ENCODE measurements at regions not wholly inside any gene's neighbourhood (a gene's known extent, or its start where the extent isn't known, plus 50 kb on each side); places are given as distances from the start of the nearest gene placed in this dataset.

DNA sequence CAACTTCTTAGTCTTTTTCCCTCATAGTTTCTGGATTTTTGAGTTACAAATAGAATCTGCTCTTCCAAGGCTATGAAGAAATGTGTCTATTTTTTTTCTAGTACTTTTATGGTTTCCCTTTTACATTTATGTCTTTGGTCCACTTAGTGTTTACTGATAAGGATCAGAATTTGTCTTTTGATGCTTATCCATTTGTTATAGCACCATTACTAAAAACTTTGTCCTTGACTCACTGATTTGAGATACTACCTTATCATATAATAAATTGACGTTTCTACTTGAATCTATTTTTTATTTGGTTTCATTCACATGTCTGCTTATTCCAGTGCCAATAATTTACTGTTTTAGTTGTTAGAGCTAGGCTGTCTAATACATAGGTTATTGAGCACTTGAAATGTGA lies 161.1 kb upstream of the DPYD start:
- Histone ChIP-seq H3K9me3 (ENCODE audit: control insufficient read depth, low read length) (no peaks in the 10 kb centered on the region), H3K4me3 (ENCODE audit: insufficient read depth, low read depth, low read length) (no peak overlapping the region), H3K27me3 (ENCODE audit: control insufficient read depth, insufficient read depth, low read length, poor library complexity, severe bottlenecking) (no peaks in the 10 kb centered on the region), H3K36me3 (ENCODE audit: control insufficient read depth, insufficient read depth, low read length) (no peaks in the 10 kb centered on the region), H3K4me1 (ENCODE audit: control insufficient read depth, insufficient read depth, low read length) (no peaks in the 10 kb centered on the region), H3K27ac (ENCODE audit: insufficient read depth, low read depth, low read length, poor library complexity, severe bottlenecking) (no peak overlapping the region)
- WGBS, 2 experiments, result 100% methylated on average over 1 of the region's 1 CpG; no CpG with 5 or more reads in 1 of the 2 experiments

DNA sequence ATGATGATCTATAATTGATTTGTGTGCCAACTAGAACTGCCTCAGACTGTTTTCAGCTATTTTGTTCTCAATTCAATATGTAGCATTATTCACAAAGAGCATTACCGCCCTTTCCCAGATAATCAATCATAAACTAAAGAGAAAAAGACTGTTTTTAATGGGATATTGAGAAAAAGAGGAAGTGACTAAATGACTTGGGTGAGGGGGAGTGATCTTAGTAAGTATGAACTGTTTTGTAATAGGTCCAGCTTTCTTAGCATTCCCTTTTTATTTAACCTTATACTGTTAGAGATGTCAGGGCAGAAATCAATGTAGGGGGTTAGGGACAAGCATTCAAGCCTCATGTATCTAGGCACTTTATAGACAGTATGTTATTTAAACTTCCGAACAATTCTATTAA lies 157.8 kb upstream of the DPYD start:
- Histone ChIP-seq H3K27ac (ENCODE audit: insufficient read depth, low read depth, low read length, poor library complexity, severe bottlenecking) (no peak overlapping the region), H3K9me3 (ENCODE audit: control insufficient read depth, low read length) (no peaks in the 10 kb centered on the region), H3K36me3 (ENCODE audit: control insufficient read depth, insufficient read depth, low read length) (no peaks in the 10 kb centered on the region), H3K4me3 (ENCODE audit: insufficient read depth, low read depth, low read length) (no peak overlapping the region), H3K4me1 (ENCODE audit: control insufficient read depth, insufficient read depth, low read length) (no peaks in the 10 kb centered on the region), H3K27me3 (ENCODE audit: control insufficient read depth, insufficient read depth, low read length, poor library complexity, severe bottlenecking) (no peaks in the 10 kb centered on the region)
- WGBS, 2 experiments, result no CpG with 5 or more reads among the region's 2 CpGs

DNA sequence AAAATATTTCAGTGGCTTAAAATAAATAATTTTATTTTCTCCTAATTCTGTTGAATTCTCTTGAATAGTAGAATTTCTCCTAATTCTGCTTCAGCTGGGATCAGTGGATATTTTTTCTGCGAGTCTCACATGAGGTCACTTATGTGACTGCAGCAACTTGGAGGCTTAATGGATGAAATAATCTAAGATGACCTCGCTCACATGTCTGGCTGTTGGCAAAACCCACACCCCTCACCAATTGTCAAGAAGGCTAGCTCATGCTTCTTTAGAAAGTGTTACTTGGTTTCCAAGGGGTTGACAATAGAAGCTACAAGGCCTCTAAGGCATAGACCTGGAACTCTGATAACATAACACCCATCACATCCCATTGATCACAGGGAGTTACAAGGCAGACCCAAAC lies 156.9 kb upstream of the DPYD start:
- Histone ChIP-seq H3K27me3 (ENCODE audit: control insufficient read depth, insufficient read depth, low read length, poor library complexity, severe bottlenecking) (no peaks in the 10 kb centered on the region), H3K9me3 (ENCODE audit: control insufficient read depth, low read length) (no peaks in the 10 kb centered on the region), H3K36me3 (ENCODE audit: control insufficient read depth, insufficient read depth, low read length) (no peaks in the 10 kb centered on the region), H3K27ac (ENCODE audit: insufficient read depth, low read depth, low read length, poor library complexity, severe bottlenecking) (no peak overlapping the region), H3K4me3 (ENCODE audit: insufficient read depth, low read depth, low read length) (no peak overlapping the region), H3K4me1 (ENCODE audit: control insufficient read depth, insufficient read depth, low read length) (no peaks in the 10 kb centered on the region)
- WGBS, 2 experiments, result 88 to 95% methylated on average over 2 of the region's 2 CpGs

DNA sequence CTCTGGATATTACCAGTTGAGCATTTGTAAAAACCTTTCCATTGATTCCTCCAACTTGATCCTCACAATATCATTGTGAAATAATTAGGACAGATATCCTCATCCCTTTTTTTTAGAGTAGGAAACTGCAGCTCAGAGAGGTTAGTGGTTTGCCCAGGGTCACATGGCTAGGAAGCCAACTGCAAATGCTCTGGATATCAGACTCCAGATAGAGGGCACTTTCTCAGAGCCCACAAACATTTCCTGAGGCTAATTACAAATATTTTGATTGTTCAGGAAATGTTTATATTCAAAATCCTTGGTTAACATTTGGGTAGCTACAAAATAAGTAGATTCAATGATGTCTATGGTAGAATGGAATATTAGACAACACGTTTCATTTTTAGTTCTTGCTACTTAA lies 154.8 kb upstream of the DPYD start:
- H3K9me3 ChIP-seq (ENCODE audit: control insufficient read depth, low read length), result no peaks in the 10 kb centered on the region
- H3K36me3 ChIP-seq (ENCODE audit: control insufficient read depth, insufficient read depth, low read length), result no peaks in the 10 kb centered on the region
- H3K4me1 ChIP-seq (ENCODE audit: control insufficient read depth, insufficient read depth, low read length), result no peaks in the 10 kb centered on the region
- H3K4me3 ChIP-seq (ENCODE audit: insufficient read depth, low read depth, low read length), result no peak overlapping the region
- H3K27ac ChIP-seq (ENCODE audit: insufficient read depth, low read depth, low read length, poor library complexity, severe bottlenecking), result no peak overlapping the region
- 91 to 97% methylated on average over 1 of the region's 1 CpG for WGBS, 2 experiments
- H3K27me3 ChIP-seq (ENCODE audit: control insufficient read depth, insufficient read depth, low read length, poor library complexity, severe bottlenecking), result no peaks in the 10 kb centered on the region

DNA sequence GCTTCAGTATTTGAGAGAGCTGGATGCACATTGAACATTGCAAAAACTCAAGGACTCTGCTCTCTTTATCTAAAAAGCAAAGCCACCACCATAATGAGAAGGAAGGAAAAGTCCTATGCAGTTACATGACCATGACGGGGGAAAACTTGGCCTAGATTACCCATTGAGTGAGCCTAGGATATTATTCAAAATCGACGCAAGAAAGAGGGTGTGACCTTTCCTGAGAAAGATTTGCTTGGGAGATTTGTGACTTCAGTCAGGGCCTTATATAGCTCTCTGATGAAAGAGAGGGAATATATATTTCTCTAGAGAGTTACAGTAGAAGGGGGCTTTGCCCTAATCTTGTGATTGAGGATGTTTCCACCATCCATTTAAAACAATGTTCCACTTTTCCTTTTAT lies 153.0 kb upstream of the DPYD start:
- Histone ChIP-seq H3K27ac (ENCODE audit: insufficient read depth, low read depth, low read length, poor library complexity, severe bottlenecking) (no peak overlapping the region), H3K9me3 (ENCODE audit: control insufficient read depth, low read length) (no peaks in the 10 kb centered on the region), H3K4me1 (ENCODE audit: control insufficient read depth, insufficient read depth, low read length) (no peaks in the 10 kb centered on the region), H3K36me3 (ENCODE audit: control insufficient read depth, insufficient read depth, low read length) (no peaks in the 10 kb centered on the region), H3K4me3 (ENCODE audit: insufficient read depth, low read depth, low read length) (no peak overlapping the region), H3K27me3 (ENCODE audit: control insufficient read depth, insufficient read depth, low read length, poor library complexity, severe bottlenecking) (no peaks in the 10 kb centered on the region)
- WGBS, 2 experiments, result 94 to 96% methylated on average over 3 of the region's 3 CpGs

DNA sequence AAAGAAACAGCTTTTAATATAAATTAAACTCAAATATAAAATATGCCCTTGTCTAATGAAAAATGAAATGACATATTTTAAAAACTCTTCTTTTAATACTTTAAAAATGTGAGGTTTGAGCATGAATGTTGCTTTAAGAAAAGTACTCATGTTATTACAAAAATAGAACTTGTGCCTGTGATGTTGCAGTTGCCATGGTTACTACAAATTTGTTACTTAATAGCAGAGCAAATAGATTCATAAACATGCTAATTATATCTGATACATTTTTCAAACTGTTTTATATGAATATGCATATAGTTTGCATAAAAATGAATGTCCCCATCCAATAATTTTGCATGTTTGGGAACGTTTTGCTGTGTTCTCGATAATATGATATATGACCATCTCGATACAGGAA lies 152.3 kb upstream of the DPYD start:
- Histone ChIP-seq H3K4me1 (ENCODE audit: control insufficient read depth, insufficient read depth, low read length) (no peaks in the 10 kb centered on the region), H3K36me3 (ENCODE audit: control insufficient read depth, insufficient read depth, low read length) (no peaks in the 10 kb centered on the region), H3K27ac (ENCODE audit: insufficient read depth, low read depth, low read length, poor library complexity, severe bottlenecking) (no peak overlapping the region), H3K4me3 (ENCODE audit: insufficient read depth, low read depth, low read length) (no peak overlapping the region), H3K27me3 (ENCODE audit: control insufficient read depth, insufficient read depth, low read length, poor library complexity, severe bottlenecking) (no peaks in the 10 kb centered on the region), H3K9me3 (ENCODE audit: control insufficient read depth, low read length) (no peaks in the 10 kb centered on the region)
- 100% methylated on average over 3 of the region's 3 CpGs for WGBS, 2 experiments

DNA sequence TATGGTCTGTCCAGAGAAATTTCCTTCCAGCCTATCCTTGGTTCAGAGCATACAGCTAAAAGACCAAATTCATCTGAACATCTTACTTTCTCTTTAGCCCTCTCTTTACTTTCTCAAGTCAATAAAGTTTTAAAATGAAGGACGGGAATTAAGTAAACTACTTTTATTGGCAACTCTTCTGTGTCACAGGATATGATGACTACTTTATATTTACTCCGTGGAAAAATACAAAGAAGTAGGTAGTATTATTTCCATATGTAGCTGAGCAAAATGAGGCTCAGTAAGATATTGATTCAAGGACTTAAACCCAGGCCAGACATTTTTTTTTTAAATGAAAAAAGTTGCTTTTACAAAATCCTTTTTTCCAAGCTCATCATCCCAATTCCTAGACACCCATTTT lies 151.2 kb upstream of the DPYD start:
- no peak overlapping the region for H3K4me3 ChIP-seq (ENCODE audit: insufficient read depth, low read depth, low read length)
- H3K36me3 ChIP-seq (ENCODE audit: control insufficient read depth, insufficient read depth, low read length), result no peaks in the 10 kb centered on the region
- no peak overlapping the region for H3K27ac ChIP-seq (ENCODE audit: insufficient read depth, low read depth, low read length, poor library complexity, severe bottlenecking)
- H3K9me3 ChIP-seq (ENCODE audit: control insufficient read depth, low read length), result no peaks in the 10 kb centered on the region
- no peaks in the 10 kb centered on the region for H3K4me1 ChIP-seq (ENCODE audit: control insufficient read depth, insufficient read depth, low read length)
- WGBS, 2 experiments, result 100% methylated on average over 2 of the region's 2 CpGs
- no peaks in the 10 kb centered on the region for H3K27me3 ChIP-seq (ENCODE audit: control insufficient read depth, insufficient read depth, low read length, poor library complexity, severe bottlenecking)

DNA sequence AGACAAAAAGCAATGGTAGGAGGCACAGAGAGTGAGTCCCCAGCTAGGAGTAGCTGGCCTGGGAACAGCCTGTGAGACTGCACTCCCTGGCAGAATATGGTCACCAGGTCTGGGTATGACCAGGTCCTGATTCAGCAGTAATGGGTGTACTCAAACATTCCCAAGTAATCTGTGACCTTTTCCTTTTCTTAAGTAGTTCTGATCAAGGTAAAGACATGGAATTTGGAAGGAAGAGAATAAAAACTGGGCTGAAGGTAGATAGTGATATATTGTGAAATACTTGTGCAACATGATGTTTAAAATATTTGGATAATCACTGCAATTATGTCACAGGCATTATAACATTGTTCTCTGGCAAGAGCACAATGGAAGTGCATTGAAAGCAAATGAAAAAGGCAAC lies 147.2 kb upstream of the DPYD start:
- no peak overlapping the region for H3K27ac ChIP-seq (ENCODE audit: insufficient read depth, low read depth, low read length, poor library complexity, severe bottlenecking)
- H3K4me1 ChIP-seq (ENCODE audit: control insufficient read depth, insufficient read depth, low read length), result no peaks in the 10 kb centered on the region
- no peaks in the 10 kb centered on the region for H3K9me3 ChIP-seq (ENCODE audit: control insufficient read depth, low read length)
- no peaks in the 10 kb centered on the region for H3K27me3 ChIP-seq (ENCODE audit: control insufficient read depth, insufficient read depth, low read length, poor library complexity, severe bottlenecking)
- no peak overlapping the region for H3K4me3 ChIP-seq (ENCODE audit: insufficient read depth, low read depth, low read length)
- no peaks in the 10 kb centered on the region for H3K36me3 ChIP-seq (ENCODE audit: control insufficient read depth, insufficient read depth, low read length)

DNA sequence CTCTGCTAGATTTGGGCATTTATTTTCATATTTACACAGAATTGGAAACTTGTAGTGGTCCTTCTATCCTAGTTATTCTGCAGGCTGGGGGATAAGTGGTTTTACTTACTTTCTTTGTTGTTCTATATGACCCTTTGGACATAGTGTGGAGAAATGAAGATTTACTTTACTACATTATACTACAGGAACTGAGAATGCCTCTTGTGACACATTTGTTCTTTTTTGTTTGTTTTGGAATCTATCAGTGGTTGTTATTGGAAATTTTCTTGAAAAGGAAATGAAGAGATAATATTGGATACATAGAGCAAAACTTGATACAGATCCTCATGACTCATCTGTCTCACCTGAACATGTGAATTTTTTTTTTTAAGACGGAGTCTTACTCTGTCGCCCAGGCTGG lies 146.1 kb upstream of the DPYD start:
- H3K9me3 ChIP-seq (ENCODE audit: control insufficient read depth, low read length), result no peaks in the 10 kb centered on the region
- WGBS, 2 experiments, result 84 to 89% methylated on average over 2 of the region's 2 CpGs
- no peak overlapping the region for H3K27ac ChIP-seq (ENCODE audit: insufficient read depth, low read depth, low read length, poor library complexity, severe bottlenecking)
- no peaks in the 10 kb centered on the region for H3K27me3 ChIP-seq (ENCODE audit: control insufficient read depth, insufficient read depth, low read length, poor library complexity, severe bottlenecking)
- no peak overlapping the region for H3K4me3 ChIP-seq (ENCODE audit: insufficient read depth, low read depth, low read length)
- no peaks in the 10 kb centered on the region for H3K4me1 ChIP-seq (ENCODE audit: control insufficient read depth, insufficient read depth, low read length)
- H3K36me3 ChIP-seq (ENCODE audit: control insufficient read depth, insufficient read depth, low read length), result no peaks in the 10 kb centered on the region

DNA sequence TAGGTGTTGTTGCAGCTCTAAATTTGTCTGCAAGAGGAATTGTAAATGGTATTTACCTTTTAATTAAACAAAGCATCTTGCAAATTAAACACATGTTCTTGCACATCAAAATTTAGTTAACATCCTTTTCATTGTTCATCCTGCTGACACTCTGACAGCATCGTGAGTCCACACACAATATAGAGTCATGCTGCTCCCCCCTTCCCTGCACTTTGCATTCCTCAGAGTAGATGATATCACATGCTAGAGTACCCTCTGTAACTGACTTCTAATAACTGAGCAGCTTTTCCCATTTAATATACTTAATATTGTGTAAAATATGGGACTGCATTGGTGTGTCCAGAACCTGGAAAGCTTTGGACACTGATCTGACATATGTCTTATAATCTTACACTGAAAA lies 138.8 kb upstream of the DPYD start:
- H3K27me3 ChIP-seq (ENCODE audit: control insufficient read depth, insufficient read depth, low read length, poor library complexity, severe bottlenecking), result peaks cover 2% of the 10 kb centered on the region
- no peaks in the 10 kb centered on the region for H3K4me1 ChIP-seq (ENCODE audit: control insufficient read depth, insufficient read depth, low read length)
- no peaks in the 10 kb centered on the region for H3K9me3 ChIP-seq (ENCODE audit: control insufficient read depth, low read length)
- no peak overlapping the region for H3K4me3 ChIP-seq (ENCODE audit: insufficient read depth, low read depth, low read length)
- WGBS, 2 experiments, result 71 to 80% methylated on average over 1 of the region's 1 CpG
- no peaks in the 10 kb centered on the region for H3K36me3 ChIP-seq (ENCODE audit: control insufficient read depth, insufficient read depth, low read length)
- no peak overlapping the region for H3K27ac ChIP-seq (ENCODE audit: insufficient read depth, low read depth, low read length, poor library complexity, severe bottlenecking)

DNA sequence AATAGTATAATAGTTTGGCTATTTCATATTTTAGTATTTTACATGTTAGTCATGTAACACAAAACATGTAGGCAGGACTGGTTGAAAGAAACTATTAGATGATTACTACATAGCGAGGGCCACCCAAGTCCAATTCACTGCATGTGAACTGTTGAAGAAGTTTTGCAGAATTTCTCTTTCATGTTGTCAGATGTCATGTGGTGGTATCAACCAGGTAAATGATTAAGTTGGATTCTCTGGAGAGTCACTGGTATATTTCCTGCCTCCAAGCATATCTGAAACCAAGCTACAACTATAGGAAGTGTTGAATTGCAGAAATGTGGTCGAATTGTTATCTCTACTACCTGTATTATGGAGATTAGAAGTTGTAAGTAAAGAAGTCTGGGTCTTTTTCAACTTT lies 137.8 kb upstream of the DPYD start:
- H3K36me3 ChIP-seq (ENCODE audit: control insufficient read depth, insufficient read depth, low read length), result no peaks in the 10 kb centered on the region
- no peak overlapping the region for H3K4me3 ChIP-seq (ENCODE audit: insufficient read depth, low read depth, low read length)
- H3K27me3 ChIP-seq (ENCODE audit: control insufficient read depth, insufficient read depth, low read length, poor library complexity, severe bottlenecking), result peaks cover 8% of the 10 kb centered on the region
- no peaks in the 10 kb centered on the region for H3K4me1 ChIP-seq (ENCODE audit: control insufficient read depth, insufficient read depth, low read length)
- 90 to 100% methylated on average over 1 to 2 of the region's 2 CpGs for whole genome bisulfite sequencing, 2 experiments
- no peak overlapping the region for H3K27ac ChIP-seq (ENCODE audit: insufficient read depth, low read depth, low read length, poor library complexity, severe bottlenecking)
- no peaks in the 10 kb centered on the region for H3K9me3 ChIP-seq (ENCODE audit: control insufficient read depth, low read length)
